ENCODE measurements at regions not wholly inside any gene's neighbourhood (a gene's known extent, or its start where the extent isn't known, plus 50 kb on each side); places are given as distances from the start of the nearest gene placed in this dataset.

DNA sequence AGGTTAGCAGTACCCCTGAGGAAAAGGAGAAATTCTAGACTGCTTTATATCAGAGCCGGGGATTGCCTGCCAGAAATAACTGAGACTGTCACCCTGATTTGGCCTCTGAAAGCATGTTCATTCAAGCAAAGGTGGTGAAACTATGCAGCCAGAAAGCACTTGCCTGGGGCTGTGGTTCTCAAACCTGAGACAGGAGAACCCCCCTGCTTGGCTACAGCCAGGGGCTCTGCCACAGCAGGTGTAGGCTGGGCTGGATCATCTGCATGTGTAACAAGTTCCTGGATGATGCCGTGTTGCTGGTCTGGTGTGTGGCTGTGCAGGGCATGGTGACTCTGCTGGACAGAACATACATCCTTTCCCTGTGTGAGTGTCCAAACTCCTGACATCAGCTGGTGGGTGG is 157.8 kb downstream of the NXNL2 start:
- no peak for DNase-seq (ENCODE audit: low read depth)

- DNase-seq (ENCODE audit: low read depth) = peak; percentile 64
Observed at GRCh38 chr9:88694625-88695024, 159.6 kb downstream of the NXNL2 start.

GRCh38 chr9:88696501-88696900 is 161.5 kb downstream of the NXNL2 start:
- DNase-seq (ENCODE audit: low read depth) = no peak

GRCh38 chr9:88697764-88698432 is 162.9 kb downstream of the NXNL2 start:
- peak; percentile 21 for DNase-seq (ENCODE audit: low read depth)

DNA sequence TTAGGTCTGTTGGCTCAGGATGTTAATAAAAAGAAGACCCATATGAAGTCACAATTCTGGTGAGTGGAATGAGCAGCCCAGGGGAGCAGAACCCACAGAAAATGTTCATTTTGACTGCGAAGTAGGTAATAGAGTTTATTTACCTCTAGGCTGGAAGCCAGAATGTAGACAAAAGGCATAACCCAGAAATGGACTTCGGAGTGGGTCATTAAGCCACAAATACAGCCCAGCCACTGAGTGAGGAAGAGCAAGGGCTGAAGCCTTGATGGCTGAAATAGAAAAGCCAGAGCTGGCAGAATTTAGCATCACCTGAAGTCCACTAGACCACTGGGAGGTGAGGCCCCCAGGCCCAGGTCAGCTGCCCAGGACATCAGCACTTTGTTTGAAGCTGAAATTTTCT is 168.0 kb downstream of the NXNL2 start:
- no peak for DNase-seq (ENCODE audit: low read depth)

DNA sequence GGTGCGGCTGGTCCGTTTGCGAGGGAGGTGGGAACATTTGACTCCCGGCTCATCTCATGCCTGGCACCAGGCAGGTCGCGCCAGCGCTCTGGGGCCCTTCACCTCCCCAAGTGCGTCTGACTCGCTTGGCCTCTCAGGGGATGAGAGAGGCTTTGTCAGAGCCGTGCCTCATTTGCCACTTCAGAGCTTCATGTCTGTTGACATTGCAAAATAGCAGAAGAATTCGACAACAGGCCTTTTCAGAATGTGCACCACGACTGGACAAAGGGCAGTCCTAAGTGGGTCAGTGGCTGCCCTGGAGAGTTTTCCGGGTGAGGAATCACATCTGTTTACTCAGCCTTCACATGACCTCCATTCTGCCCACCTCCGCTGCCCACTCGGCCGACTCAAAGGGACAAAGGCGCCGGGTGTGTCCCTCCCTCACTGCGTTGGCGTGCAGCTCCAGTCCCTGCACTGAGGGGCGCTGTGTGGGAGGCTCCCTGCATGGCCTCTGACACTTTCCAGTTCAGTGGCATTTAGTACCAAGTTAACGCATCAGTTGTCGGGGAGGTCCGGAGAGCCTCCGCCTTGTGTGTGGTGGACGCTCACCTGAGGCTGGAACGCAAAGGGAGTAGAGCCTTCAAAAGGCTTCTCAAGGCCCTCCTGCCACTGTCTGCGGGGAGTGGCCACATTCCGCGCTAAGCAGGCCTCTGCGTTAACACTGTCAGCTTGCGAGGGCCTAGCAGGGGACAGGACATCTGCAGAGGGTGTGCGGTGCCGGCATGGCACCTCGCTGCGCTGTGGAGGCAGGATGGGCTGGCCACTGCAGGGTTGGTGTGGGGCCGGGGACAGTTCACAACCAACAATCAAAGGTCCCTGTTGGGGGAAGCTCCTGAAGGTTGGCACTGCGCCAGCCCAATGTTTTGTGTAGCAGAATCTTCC is 171.5 kb downstream of the NXNL2 start:
- peak; percentile 13 for DNase-seq (ENCODE audit: low read depth)

- no peak for DNase-seq (ENCODE audit: low read depth)
Observed at GRCh38 chr9:88710449-88710848, 175.5 kb downstream of the NXNL2 start.

DNA sequence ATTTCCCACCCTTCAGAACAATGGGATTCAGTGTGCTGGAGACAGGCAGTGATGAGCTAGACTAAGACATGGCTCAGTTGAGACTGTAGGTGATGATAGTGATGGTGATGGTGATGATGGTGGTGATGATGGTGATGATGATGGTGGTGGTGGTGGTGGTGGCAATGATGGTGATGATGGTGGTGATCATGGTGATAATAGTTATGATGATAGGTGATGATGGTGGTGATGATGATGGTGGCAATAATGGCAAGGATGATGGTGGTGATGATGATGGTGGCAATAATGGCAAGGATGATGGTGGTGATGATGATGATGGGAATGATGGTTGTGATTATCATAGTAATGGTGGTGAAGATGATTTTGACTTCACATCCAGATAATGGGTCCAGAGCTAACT is 176.7 kb downstream of the NXNL2 start:
- no peak for DNase-seq (ENCODE audit: low read depth)

DNA sequence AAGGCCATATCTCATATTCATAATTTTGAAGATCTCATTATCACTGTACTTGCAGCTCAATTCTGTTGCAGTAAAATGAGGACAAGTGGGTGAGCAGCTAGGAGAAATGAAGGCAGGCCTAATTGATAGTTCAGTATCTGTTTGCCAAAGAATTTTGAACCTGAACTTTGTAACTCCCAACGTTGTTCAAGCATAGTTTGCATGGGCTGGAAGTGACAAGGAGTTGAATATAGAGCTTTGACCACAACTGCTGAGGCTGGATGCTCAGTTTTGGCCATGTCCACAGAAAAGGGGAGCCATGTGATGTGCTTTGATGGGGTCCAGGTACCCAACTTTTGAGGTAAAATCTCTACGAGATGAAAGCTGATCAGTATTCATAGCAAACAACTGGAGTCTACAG is 177.5 kb downstream of the NXNL2 start:
- no peak for DNase-seq (ENCODE audit: low read depth)

- no peak for DNase-seq (ENCODE audit: low read depth)
Observed at GRCh38 chr9:88713010-88713409, 178.0 kb downstream of the NXNL2 start.

DNA sequence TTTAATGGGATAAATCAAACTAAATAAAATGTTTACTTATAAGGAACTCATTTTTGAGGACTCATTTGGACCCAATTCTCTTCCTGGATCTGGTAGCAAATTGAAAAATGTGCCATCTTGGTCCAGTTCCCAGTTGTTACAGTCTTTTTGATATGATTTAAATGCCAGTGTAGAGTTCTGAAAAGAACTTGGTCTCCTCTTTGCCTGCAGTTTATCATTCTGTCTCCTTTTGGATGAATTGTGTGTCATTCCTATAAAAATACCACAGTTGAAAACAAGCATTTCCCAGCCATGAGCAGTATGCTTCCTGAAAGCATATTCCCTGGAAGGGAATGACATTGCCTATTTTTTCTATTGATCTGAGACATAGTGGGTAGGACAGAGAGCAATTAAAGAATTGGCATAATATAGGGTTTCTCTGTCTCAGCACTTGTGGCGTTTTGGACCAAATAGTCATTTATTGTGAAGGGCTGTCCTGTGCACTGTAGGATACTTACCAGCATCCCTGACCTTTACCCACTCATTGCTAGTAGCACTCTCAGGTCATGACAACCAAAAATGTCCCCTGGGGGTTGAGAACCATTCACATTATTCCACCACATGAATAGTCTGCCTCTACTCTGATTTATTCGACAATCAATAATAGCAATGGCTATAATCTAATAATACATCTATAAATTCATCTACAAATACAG is 181.8 kb downstream of the NXNL2 start:
- DNase-seq (ENCODE audit: low read depth) = no peak

DNA sequence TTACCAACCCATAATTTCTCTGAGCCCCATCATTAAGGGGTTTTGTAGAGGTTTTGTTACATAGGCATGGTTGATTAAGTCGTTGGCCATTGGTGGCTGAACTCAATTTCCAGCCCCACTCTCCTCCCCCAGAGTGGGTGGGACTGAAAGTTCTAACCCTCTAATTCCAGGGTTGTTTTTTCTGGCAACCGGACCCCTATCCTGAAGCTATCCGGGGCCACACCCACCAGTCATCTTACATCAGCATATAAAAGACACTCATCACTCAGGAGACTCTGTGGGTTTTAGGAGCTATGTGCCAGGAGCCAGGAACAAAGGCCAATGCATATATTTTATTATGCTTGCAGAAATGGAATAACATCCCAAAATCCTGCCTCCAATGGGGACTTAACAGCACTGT is 186.0 kb downstream of the NXNL2 start:
- DNase-seq (ENCODE audit: low read depth) = no peak

DNA sequence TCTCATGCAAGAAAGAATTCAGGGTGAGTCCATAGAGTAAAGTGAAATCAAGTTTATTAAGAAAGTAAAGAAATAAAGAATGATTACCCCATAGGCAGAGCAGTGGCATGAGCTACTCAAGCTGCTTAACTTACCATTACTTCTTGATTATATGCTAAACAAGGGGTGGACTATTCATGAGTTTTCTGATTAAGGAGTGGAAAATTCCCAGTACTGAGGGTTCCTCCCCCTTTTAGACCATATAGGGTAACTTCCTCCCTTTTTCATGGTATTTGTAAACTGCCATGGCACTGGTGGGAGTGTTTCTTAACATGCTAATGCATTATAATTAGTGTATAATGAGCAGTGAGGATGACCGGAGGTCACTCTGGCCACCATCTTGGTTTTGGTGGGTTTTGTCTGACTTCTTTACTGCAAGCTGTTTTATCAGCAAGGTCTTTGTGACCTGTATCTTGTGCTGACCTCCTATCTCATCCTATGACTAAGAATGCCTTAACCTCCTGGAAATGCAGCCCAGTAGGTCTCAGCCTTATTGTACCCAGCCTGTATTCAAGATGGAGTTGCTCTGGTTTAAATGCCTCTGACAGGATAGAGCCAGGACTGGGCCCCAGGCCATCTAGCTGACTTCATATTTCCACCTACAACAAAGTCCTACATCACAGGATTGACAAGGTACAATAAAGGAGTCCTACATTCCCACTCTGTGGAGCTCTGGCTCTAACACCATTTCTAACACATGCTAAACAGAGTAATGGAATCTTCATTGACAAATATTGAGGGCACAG is 186.7 kb downstream of the NXNL2 start:
- no peak for DNase-seq (ENCODE audit: low read depth)

- DNase-seq (ENCODE audit: low read depth) = peak; percentile 36
Observed at GRCh38 chr9:88722753-88723152, 187.8 kb downstream of the NXNL2 start.

GRCh38 chr9:88723751-88724150 is 188.8 kb downstream of the NXNL2 start:
- peak; percentile 55 for DNase-seq (ENCODE audit: low read depth)

DNA sequence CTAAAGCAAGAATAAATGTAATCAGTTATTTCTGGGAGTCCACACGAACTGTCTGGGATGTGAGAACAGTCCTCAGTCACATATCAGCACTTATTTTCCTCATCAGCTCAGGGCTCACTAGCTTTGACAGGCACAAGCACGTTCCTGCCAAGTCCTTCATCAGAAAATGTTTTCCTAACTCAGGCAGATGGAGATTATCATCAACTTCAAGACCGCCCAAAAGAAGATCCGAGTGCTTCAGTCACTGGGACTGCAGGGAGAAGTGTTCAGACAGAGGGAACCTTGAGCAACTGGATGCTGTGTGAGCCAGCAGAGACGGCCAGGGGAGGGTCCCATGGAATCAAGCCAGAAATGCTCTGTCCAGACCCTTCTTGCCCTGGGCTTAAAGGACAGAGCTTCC is 189.4 kb downstream of the NXNL2 start:
- no peak for DNase-seq (ENCODE audit: low read depth)

DNA sequence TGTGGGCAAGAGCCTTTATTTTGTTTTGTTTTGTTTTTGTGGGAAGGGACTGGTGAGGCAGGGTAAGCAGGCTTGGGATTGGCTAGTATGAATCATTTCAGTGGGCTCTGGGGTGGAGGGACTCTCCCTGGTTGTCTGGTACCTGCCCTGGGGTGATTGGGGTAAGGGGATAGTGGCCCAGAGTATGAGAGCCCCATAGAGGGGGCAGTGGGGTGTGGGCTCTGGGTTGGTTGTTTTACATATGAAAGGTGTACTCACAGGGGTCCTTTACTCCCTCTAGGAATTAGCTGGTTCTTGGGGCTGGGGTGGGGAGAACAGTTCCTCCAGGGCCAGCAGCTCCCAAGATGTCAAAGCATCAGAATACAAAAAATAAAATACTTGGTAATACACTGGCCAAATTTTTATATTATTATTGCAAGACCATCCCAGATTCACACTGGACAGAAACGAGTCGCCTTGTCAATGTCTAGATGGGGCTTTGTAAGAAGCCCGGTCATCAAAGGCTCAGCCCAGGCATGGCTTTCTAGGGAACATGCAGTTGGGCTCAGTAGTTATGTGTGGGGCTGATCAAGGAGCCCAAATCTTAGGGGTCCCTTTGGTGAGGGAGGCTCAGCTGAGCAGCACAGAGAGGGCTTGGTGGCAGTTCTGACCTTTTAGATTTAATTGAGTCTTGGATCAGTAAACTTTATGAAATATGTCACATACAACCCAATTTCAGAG is 190.5 kb downstream of the NXNL2 start:
- DNase-seq (ENCODE audit: low read depth) = no peak

GRCh38 chr9:88726803-88727202 is 191.8 kb downstream of the NXNL2 start:
- DNase-seq (ENCODE audit: low read depth) = no peak

DNA sequence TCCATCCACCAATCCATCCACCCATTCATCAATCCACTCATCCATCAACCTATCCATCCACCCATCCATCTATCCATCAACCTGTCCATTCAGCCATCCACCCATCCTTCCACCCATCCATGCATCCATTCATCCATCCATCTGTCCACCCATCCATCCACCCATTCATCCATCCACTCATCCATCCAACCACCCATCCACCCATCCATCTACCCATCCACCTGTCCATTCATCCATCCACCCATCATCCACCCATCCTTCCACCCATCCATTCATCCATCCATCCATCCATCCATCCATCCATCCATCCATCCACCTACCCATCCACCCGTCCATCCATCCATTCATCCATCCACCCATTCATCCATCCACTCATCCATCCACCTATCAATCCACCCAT is 195.8 kb downstream of the NXNL2 start:
- DNase-seq (ENCODE audit: low read depth) = no peak

DNA sequence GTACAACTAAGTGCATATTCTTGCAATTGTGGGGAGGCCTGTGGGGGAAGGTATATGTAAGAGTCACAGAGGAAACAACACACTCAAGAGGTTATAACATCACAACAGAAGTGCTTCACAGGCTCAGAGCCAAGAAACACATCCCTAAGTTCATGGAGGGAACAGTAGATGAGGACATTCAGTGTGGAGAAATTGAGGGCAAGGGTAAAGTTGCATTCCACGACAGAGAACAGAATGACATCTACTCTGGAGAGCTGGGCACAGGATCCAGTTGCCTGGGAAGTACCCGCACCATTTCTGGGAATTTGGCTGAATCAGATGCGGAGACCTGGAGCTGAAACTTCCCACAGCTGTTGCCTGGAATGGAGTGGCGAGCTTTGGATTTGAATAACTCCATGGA is 197.2 kb downstream of the NXNL2 start:
- DNase-seq (ENCODE audit: low read depth) = peak; percentile 38

- peak; percentile 37 for DNase-seq (ENCODE audit: low read depth)
Observed at GRCh38 chr9:88733651-88734421, 198.9 kb downstream of the NXNL2 start.

All from amniotic epithelial cell (primary cell).